Transverse colon (tissue), 4 donors: ENCODE measurements at regions not wholly inside any gene's neighbourhood (a gene's known extent, or its start where the extent isn't known, plus 50 kb on each side); places are given as distances from the start of the nearest gene placed in this dataset.

Experiments used
- POLR2AphosphoS5 ChIP-seq, 3 donors: sonication (generic); formaldehyde crosslinking; IDR thresholded peaks; one replicate each; pipeline ENCODE4 v1.6.1; 2016; ENCODE audit warnings: antibody characterized with exemption in 3 of 3
- TF ChIP-seq, protein P1 (sequence below), 5 experiments: fragments of 200-600 bp in 3 of 5; fragments of 450-650 bp in 2 of 5; sonication (generic) in 3 of 5; IDR thresholded peaks; 1 replicate in 2 of 5; 2 replicates in 3 of 5; pipeline ENCODE4 v1.5.1; 2016 to 2017; ENCODE audit warnings: antibody characterized with exemption in 5 of 5, inconsistent platforms in 3 of 5, mild to moderate bottlenecking in 2 of 5, moderate library complexity in 1 of 5

GRCh38 chr2:145408980-145409379 is 889.1 kb upstream of the ZEB2 start:
- no peak for TF ChIP-seq POLR2AphosphoS5 (IDR thresholded peaks at IDR 0.05)
- TF ChIP-seq, protein P1, sequence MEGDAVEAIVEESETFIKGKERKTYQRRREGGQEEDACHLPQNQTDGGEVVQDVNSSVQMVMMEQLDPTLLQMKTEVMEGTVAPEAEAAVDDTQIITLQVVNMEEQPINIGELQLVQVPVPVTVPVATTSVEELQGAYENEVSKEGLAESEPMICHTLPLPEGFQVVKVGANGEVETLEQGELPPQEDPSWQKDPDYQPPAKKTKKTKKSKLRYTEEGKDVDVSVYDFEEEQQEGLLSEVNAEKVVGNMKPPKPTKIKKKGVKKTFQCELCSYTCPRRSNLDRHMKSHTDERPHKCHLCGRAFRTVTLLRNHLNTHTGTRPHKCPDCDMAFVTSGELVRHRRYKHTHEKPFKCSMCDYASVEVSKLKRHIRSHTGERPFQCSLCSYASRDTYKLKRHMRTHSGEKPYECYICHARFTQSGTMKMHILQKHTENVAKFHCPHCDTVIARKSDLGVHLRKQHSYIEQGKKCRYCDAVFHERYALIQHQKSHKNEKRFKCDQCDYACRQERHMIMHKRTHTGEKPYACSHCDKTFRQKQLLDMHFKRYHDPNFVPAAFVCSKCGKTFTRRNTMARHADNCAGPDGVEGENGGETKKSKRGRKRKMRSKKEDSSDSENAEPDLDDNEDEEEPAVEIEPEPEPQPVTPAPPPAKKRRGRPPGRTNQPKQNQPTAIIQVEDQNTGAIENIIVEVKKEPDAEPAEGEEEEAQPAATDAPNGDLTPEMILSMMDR (IDR thresholded peaks at IDR 0.05): no peak
